Psoas muscle (tissue), 7 donors: ENCODE measurements at regions not wholly inside any gene's neighbourhood (a gene's known extent, or its start where the extent isn't known, plus 50 kb on each side); places are given as distances from the start of the nearest gene placed in this dataset.
"Not testable (repeated sequence)": the region's sequence is repeated elsewhere in the genome, so short reads cannot be mapped to it uniquely, and the experiment has no call there.

ENCODE experiments used
- ATAC-seq, 4 donors: fragments of 200-7000 bp; cut with Tn5 transposase; one replicate each; pipeline ENCODE4 v1.9.1; 2020; ENCODE audit warnings: moderate library complexity in 3 of 4, mild to moderate bottlenecking in 2 of 4
- DNase-seq, 2 donors: peaks; one replicate each; pipeline ENCODE4 v3.0.0-alpha.2; 2020
- H3K27ac ChIP-seq: fragments of 200-600 bp; one replicate; pipeline ENCODE4 v1.8.0; 2022
- H3K27me3 ChIP-seq, 3 donors: fragments of 200-600 bp in 1 of 3; one replicate each; pipeline versions ENCODE4 v1.6.1 to v1.8.0; 2013 to 2022; ENCODE audit warnings: low read length in 2 of 3, mild to moderate bottlenecking in 2 of 3, moderate library complexity in 1 of 3; ENCODE audit not compliant: insufficient read depth in 3 of 3
- H3K36me3 ChIP-seq, 2 donors: fragments of 200-600 bp in 1 of 2; one replicate each; pipeline versions ENCODE4 v1.6.1 to v1.8.0; 2013 to 2022; ENCODE audit warnings: low read depth in 1 of 2, mild to moderate bottlenecking in 1 of 2, moderate library complexity in 1 of 2; ENCODE audit not compliant: insufficient read depth in 1 of 2
- H3K4me1 ChIP-seq: fragments of 200-600 bp; one replicate; pipeline ENCODE4 v1.8.0; 2022
- H3K4me3 ChIP-seq: fragments of 200-600 bp; one replicate; pipeline ENCODE4 v1.8.0; 2022; ENCODE audit warnings: mild to moderate bottlenecking
- H3K9me3 ChIP-seq: fragments of 200-600 bp; one replicate; pipeline ENCODE4 v1.8.0; 2022
- WGBS, 3 donors: extraction: QIAGEN DNeasy Blood & Tissue Kit; methylation state at CpG; one replicate each; pipeline versions ENCODE4 v1.1.6 to v1.1.7; 2013; 5-methylcytosine and 5-hydroxymethylcytosine counted together
- intact Hi-C, 2 donors: fragments of 100-400 bp; cut with DNase I; formaldehyde crosslinking; loops; one replicate each; pipeline versions ENCODE4 v1.11.0 to v1.14.2; 2022
- TF ChIP-seq, protein P1 (sequence below): fragments of 200-600 bp; IDR thresholded peaks from one replicate; pipeline ENCODE4 v1.8.0; 2022; ENCODE audit warnings: antibody characterized with exemption
- donor health status: healthy with polysubstance abuse.
- donor health status: DM: no; HTN: no; CAD: no; lungs with moderate emphysema.
- donor health status: Bipolar disorder and iron deficiency.
- donor health status: healthy.
- donor health status: DM: yes; HTN: yes; CAD: no.
- donor health status: DM: no; HTN: no; CAD: no.
- donor health status: DM: yes; HTN: yes; CAD: no.

DNA sequence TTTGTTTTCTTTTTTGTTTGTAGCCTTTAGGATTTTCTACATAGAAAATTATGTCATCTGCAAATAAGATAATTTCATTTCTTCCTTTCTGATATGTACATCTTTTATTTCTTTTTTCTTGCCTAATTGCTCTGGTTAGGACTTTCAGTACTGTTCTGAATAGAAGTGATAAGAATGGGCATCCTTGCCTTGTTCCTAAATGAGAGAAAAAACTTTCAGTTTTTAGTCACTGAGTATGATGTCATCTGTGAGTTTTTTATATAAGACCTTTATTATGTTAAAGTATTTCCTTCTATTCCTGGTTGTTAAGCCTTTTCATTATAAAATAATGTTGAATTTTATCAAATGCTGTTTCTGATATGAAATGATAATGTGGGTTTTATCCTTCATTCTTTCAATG is 76.0 kb upstream of the SLC35F3 start:
- Histone ChIP-seq H3K27ac (no peak overlapping the region), H3K36me3 (no peaks in the 10 kb centered on the region), H3K4me1 (no peaks in the 10 kb centered on the region), H3K4me3 (no peak overlapping the region), H3K27me3 (no peaks in the 10 kb centered on the region), H3K9me3 (peaks cover 13% of the 10 kb centered on the region)
- no peak for DNase-seq
- no peak for ATAC-seq
- intact Hi-C loops = no loop called here
- TF ChIP-seq, protein P1, sequence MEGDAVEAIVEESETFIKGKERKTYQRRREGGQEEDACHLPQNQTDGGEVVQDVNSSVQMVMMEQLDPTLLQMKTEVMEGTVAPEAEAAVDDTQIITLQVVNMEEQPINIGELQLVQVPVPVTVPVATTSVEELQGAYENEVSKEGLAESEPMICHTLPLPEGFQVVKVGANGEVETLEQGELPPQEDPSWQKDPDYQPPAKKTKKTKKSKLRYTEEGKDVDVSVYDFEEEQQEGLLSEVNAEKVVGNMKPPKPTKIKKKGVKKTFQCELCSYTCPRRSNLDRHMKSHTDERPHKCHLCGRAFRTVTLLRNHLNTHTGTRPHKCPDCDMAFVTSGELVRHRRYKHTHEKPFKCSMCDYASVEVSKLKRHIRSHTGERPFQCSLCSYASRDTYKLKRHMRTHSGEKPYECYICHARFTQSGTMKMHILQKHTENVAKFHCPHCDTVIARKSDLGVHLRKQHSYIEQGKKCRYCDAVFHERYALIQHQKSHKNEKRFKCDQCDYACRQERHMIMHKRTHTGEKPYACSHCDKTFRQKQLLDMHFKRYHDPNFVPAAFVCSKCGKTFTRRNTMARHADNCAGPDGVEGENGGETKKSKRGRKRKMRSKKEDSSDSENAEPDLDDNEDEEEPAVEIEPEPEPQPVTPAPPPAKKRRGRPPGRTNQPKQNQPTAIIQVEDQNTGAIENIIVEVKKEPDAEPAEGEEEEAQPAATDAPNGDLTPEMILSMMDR = no peak

DNA sequence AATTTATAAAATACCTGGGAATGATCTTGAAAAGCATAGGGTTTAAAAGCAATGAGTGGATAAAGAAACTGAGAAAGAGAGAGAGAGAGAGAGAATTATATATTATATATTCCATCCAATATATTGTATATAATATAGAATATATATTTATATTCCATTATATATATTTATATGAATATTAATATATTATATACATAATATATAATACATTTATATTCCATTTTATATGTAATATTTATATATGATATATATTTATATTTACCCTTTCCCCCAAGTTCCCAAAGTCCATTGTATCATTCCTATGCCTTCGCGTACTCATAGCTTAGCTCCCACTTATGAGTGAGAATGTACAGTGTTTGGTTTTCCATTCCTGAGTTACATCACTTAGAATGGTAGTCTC is 69.9 kb upstream of the SLC35F3 start:
- intact Hi-C loops = no loop called here
- H3K9me3 ChIP-seq = peaks cover 11% of the 10 kb centered on the region
- DNase-seq = no peak
- no peak overlapping the region for H3K4me3 ChIP-seq
- WGBS, 3 donors = 95 to 99% (median 97%) methylated on average over 2 of the region's 2 CpGs
- H3K27me3 ChIP-seq = no peaks in the 10 kb centered on the region
- H3K4me1 ChIP-seq = no peaks in the 10 kb centered on the region
- TF ChIP-seq, protein P1 = no peak
- no peak for ATAC-seq
- no peaks in the 10 kb centered on the region for H3K36me3 ChIP-seq
- no peak overlapping the region for H3K27ac ChIP-seq

DNA sequence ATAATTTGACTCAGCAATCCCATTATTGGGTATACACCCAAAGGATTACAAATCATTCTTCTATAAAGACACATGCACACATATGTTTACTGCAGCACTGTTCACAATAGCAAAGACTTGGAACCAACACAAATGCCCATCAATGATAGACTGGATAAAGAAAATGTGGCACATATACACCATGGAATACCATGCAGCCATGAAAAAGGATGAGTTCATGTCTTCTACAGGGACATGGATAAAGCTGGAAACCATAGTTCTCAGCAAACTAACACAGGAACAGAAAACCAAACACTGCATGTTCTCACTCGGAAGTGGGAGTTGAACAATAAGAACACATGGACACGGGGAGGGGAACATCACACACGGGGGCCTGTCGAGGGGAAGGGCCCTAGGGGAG is 66.3 kb upstream of the SLC35F3 start:
- H3K36me3 ChIP-seq, H3K27ac ChIP-seq, H3K27me3 ChIP-seq, H3K4me3 ChIP-seq, ATAC-seq, intact Hi-C loops, DNase-seq, H3K4me1 ChIP-seq: not testable (repeated sequence)
- 86 to 90% (median 87%) methylated on average over 4 of the region's 4 CpGs for WGBS, 3 donors
- H3K9me3 ChIP-seq = peaks cover 17% of the 10 kb centered on the region

DNA sequence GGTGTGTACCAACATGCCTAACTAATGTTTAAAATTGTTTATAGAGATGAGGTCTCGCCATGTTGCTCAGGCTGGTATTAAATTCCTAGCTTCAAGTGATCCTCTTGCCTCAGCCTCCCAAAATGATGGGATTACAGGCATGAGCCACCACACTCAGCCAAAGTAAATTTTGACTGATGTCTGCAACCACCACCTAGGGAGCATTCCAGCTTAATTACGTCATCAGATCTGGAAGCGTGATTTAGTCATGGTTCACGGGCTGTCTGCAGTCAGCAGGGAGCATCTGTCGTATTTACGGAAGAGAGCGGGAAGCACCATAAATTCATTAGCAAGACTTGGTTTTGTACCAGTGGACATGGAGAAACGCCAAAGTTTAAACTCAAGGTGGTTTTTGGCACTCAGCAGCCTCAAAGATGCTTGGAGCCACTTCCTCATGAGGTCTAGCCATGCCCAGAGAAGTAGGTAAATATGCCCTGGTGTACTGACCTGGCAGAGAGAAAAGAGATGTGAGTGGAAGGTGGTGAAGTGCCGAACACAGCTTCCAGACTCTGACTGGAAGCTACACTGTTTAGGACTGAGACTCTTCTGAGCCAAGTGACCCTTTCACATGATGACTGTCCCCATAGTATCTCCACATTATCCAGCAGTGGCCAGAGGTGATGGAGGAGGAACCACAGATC is 60.8 kb upstream of the SLC35F3 start:
- 25 to 33% (median 30%) methylated on average over 9 of the region's 9 CpGs for WGBS, 3 donors
- H3K9me3 ChIP-seq = peaks cover 14% of the 10 kb centered on the region
- no peak overlapping the region for H3K4me3 ChIP-seq
- no peak for ATAC-seq
- no peak overlapping the region for H3K27ac ChIP-seq
- DNase-seq = no peak
- TF ChIP-seq, protein P1 = no peak
- intact Hi-C loops = no loop called here
- no peaks in the 10 kb centered on the region for H3K4me1 ChIP-seq
- no peaks in the 10 kb centered on the region for H3K36me3 ChIP-seq
- H3K27me3 ChIP-seq = no peaks in the 10 kb centered on the region

DNA sequence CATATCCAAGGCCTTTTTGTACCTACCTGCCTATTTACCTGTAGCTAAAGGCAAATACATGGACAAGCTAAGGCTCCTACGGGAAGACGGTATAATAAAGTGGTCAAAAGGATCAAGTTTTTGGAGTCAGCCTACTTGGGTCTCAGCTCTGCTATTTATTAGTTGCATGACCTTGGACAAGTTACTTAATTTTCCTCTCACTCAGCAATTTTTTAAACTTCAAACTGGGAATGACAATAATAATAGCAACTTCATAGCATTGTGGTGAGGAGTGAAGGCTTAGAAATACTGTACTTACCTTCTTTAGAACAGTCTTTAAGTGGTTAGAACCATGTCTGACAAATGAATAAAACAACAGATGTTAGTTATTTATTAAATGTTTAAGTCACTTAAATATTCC is 60.2 kb upstream of the SLC35F3 start:
- intact Hi-C loops = no loop called here
- DNase-seq (no peak), ATAC-seq (no peak)
- H3K27ac ChIP-seq = no peak overlapping the region
- no peaks in the 10 kb centered on the region for H3K27me3 ChIP-seq
- H3K9me3 ChIP-seq = peaks cover 14% of the 10 kb centered on the region
- 79 to 89% (median 81%) methylated on average over 2 of the region's 2 CpGs for WGBS, 3 donors
- no peaks in the 10 kb centered on the region for H3K4me1 ChIP-seq
- H3K4me3 ChIP-seq = no peak overlapping the region
- H3K36me3 ChIP-seq = no peaks in the 10 kb centered on the region
- TF ChIP-seq, protein P1 = no peak
